ENCODE measurements at regions not wholly inside any gene's neighbourhood (a gene's known extent, or its start where the extent isn't known, plus 50 kb on each side); places are given as distances from the start of the nearest gene placed in this dataset.

DNA sequence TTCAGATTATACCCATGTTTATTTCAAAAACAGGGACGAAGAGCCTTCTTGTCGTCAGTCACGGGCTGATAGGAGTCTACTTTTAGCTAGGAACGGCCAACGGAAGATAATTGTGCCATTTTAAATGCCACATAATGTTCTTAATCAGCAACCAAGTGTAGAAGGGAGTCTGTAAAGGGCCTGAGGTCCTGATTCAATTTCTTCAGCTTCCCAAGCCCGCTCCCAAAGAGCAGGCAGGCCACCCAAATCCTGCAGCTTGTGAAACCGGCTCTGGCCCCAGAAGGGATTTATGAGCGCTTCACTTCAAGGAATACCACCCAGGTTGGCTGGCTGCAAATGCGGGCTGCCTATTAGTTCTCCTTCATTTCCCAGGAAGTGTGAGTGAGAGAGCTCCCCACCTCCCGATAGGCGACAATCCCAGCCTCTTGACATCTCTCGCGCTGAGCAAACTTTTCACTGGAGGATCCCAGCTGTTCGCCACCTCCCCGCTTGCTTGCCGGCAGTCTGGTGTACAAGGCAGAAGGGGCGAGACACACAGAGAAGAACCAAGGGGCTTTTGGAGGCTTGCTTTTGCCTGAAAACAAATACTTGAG, 272.9 kb downstream of the CDH20 start:
- TF ChIP-seq CTCF (IDR thresholded peaks at IDR 0.05), result no peak
- TF ChIP-seq POLR2A (IDR thresholded peaks at IDR 0.05), result no peak
- TF ChIP-seq POLR2AphosphoS5 (IDR thresholded peaks at IDR 0.05; ENCODE audit: insufficient read depth in 1 of 2, low read depth in 1 of 2), result no peak

All from vagina (tissue), 2 donors.